HepG2 (cell line): ENCODE measurements at regions not wholly inside any gene's neighbourhood (a gene's known extent, or its start where the extent isn't known, plus 50 kb on each side); places are given as distances from the start of the nearest gene placed in this dataset.
A peak's percentile ranks its signal among the peaks of the same experiment; 100 is the strongest.

Experiments used
- ATAC-seq: fragments of 200-7000 bp; cut with Tn5 transposase; 3 replicates; pipeline ENCODE4 v1.9.1; 2020; ENCODE audit warnings: mild to moderate bottlenecking, moderate library complexity
- BruUV-seq: library from RNA; stranded (reverse); fragments of 400-500 nt; replicated peaks from 2 replicates; lab custom pipeline; 2021; lab: Mats Ljungman, UMichigan
- CTCF ChIA-PET: fragments of 300-600 bp; formaldehyde crosslinking; extraction: SDS; loops from one replicate; lab custom pipeline; 2021; ENCODE audit warnings: low total read pairs, inconsistent platforms, low intra/inter-chr PET ratio; lab: Yijun Ruan, JAX
- POLR2A ChIA-PET: fragments of 350-600 bp; sonication (Branson Sonifier 250); formaldehyde crosslinking; loops from one replicate; lab custom pipeline; 2020; ENCODE audit warnings: antibody characterized with exemption, inconsistent platforms; lab: Yijun Ruan, JAX
- DNase-seq: peaks from one replicate; pipeline ENCODE4 v3.0.0-alpha.2; 2015; ENCODE audit warnings: low spot score
- FAIRE-seq: peaks from 3 replicates; lab custom pipeline; 2011; peaks lifted over from hg19 to GRCh38; lab: Jason Lieb, UNC
- H2AFZ ChIP-seq: one replicate; pipeline ENCODE4 v1.6.1; 2011; ENCODE audit warnings: low read length, inconsistent platforms
- H3K27ac ChIP-seq: fragments of 300-600 bp; 3 replicates; pipeline ENCODE4 v1.8.0; 2011; ENCODE audit warnings: mixed run types, mild to moderate bottlenecking, mixed read lengths, low read length, inconsistent platforms; ENCODE audit not compliant: insufficient read depth; ENCODE audit errors: extremely low read length
- H3K27me3 ChIP-seq, 2 experiments: fragments of 200-600 bp in 1 of 2; 2 replicates in 1 of 2; 3 replicates in 1 of 2; pipeline versions ENCODE4 v1.6.0 to v1.8.0; 2011; ENCODE audit warnings: low read length in 2 of 2, mild to moderate bottlenecking in 2 of 2, moderate library complexity in 2 of 2, inconsistent platforms in 1 of 2; ENCODE audit not compliant: insufficient read depth in 2 of 2, control insufficient read depth in 1 of 2
- H3K36me3 ChIP-seq, 2 experiments: fragments of 200-600 bp in 1 of 2; replicated peaks in 1 of 2; 2 replicates in 1 of 2; 3 replicates in 1 of 2; pipeline versions ENCODE4 v1.5.1 to v1.8.0; 2011; ENCODE audit warnings: low read length in 2 of 2, inconsistent platforms in 1 of 2; ENCODE audit not compliant: insufficient read depth in 2 of 2, control insufficient read depth in 1 of 2
- H3K4me1 ChIP-seq: 2 replicates; pipeline ENCODE4 v1.5.1; 2012; ENCODE audit warnings: low read length, inconsistent platforms; ENCODE audit not compliant: insufficient read depth
- H3K4me2 ChIP-seq: 2 replicates; pipeline ENCODE4 v1.6.0; 2011; ENCODE audit warnings: low read depth, low read length, inconsistent platforms
- H3K4me3 ChIP-seq, 3 experiments: fragments of 200-600 bp in 1 of 3; sonication (generic), shearing (Covaris generic) in 1 of 3; replicated peaks in 1 of 3; 2 replicates each; pipeline ENCODE4 v1.5.1; 2011 to 2016; ENCODE audit warnings: low read length in 3 of 3, inconsistent platforms in 2 of 3, low read depth in 2 of 3, mild to moderate bottlenecking in 2 of 3, control low read depth in 1 of 3, mixed read lengths in 1 of 3; ENCODE audit not compliant: insufficient read depth in 1 of 3
- H3K79me2 ChIP-seq: one replicate; pipeline ENCODE4 v1.6.1; 2011; ENCODE audit warnings: low read length, inconsistent platforms; ENCODE audit not compliant: insufficient read depth
- H3K9ac ChIP-seq: 2 replicates; pipeline ENCODE4 v1.6.0; 2011; ENCODE audit warnings: mild to moderate bottlenecking, low read depth, low read length, inconsistent platforms; ENCODE audit not compliant: insufficient read depth
- H3K9me3 ChIP-seq: 2 replicates; pipeline ENCODE4 v1.5.1; 2012; ENCODE audit warnings: mild to moderate bottlenecking, low read length
- H4K20me1 ChIP-seq: 2 replicates; pipeline ENCODE4 v1.6.0; 2011; ENCODE audit warnings: inconsistent platforms, mild to moderate bottlenecking, low read length, moderate library complexity; ENCODE audit not compliant: insufficient read depth
- EED ChIP-seq: sonication (generic); formaldehyde crosslinking; IDR thresholded peaks from 2 replicates; pipeline ENCODE4 v1.5.0; 2020; ENCODE audit warnings: mild to moderate bottlenecking, missing genetic modification reagents
- ELF3 ChIP-seq: IDR thresholded peaks from 2 replicates; pipeline ENCODE4 v1.6.1; 2016; ENCODE audit warnings: missing genetic modification reagents, missing compliant biosample characterization
- EZH2 ChIP-seq: conservative IDR thresholded peaks from 2 replicates; pipeline ENCODE4 v1.6.1; 2012; ENCODE audit warnings: mild to moderate bottlenecking, low read depth, low read length, moderate library complexity
- FOSL2 ChIP-seq: sonication (generic); formaldehyde crosslinking; IDR thresholded peaks from 2 replicates; pipeline ENCODE4 v1.4.0; 2020; ENCODE audit warnings: missing genetic modification reagents
- FOXP1 ChIP-seq, 2 experiments: fragments of 450-650 bp in 1 of 2; IDR thresholded peaks; 2 replicates each; pipeline ENCODE4 v1.6.1; 2017 to 2018; ENCODE audit warnings: antibody characterized with exemption in 1 of 2
- HIC2 ChIP-seq: sonication (generic); formaldehyde crosslinking; IDR thresholded peaks from 2 replicates; pipeline ENCODE4 v1.9.0; 2022; ENCODE audit warnings: low read depth, missing genetic modification reagents
- SALL1 ChIP-seq: sonication (generic); formaldehyde crosslinking; IDR thresholded peaks from 2 replicates; pipeline ENCODE4 v1.8.0; 2022; ENCODE audit warnings: mild to moderate bottlenecking, missing genetic modification reagents
- SNRNP70 ChIP-seq: fragments of 200-400 bp; formaldehyde crosslinking; IDR thresholded peaks from 2 replicates; pipeline ENCODE4 v1.6.1; 2017; ENCODE audit warnings: mild to moderate bottlenecking, low read depth, low read length, moderate library complexity
- SRSF1 ChIP-seq: fragments of 200-400 bp; formaldehyde crosslinking; optimal IDR thresholded peaks from 2 replicates; pipeline ENCODE3; 2017; ENCODE audit warnings: mild to moderate bottlenecking, low read depth, low read length, moderate library complexity
- TGIF2 ChIP-seq: IDR thresholded peaks from 2 replicates; pipeline ENCODE4 v1.6.1; 2016; ENCODE audit warnings: control low read depth, missing compliant biosample characterization
- THAP11 ChIP-seq: IDR thresholded peaks from 2 replicates; pipeline ENCODE4 v1.6.1; 2016; ENCODE audit warnings: missing biosample characterization, missing genetic modification reagents
- ZFP36L1 ChIP-seq: sonication (generic); formaldehyde crosslinking; IDR thresholded peaks from 2 replicates; pipeline ENCODE4 v1.8.0; 2022; ENCODE audit warnings: mild to moderate bottlenecking, missing genetic modification reagents, moderate library complexity
- ZIK1 ChIP-seq: sonication (generic); formaldehyde crosslinking; IDR thresholded peaks from 2 replicates; pipeline ENCODE4 v1.5.0; 2020; ENCODE audit warnings: mild to moderate bottlenecking, low read depth, missing genetic modification reagents, borderline replicate concordance
- ZNF557 ChIP-seq: sonication (generic); formaldehyde crosslinking; IDR thresholded peaks from 2 replicates; pipeline ENCODE4 v1.4.0; 2020; ENCODE audit warnings: missing genetic modification reagents
- ZNF777 ChIP-seq: sonication (generic); formaldehyde crosslinking; IDR thresholded peaks from 2 replicates; pipeline ENCODE4 v1.4.0; 2020; ENCODE audit warnings: missing genetic modification reagents
- WGBS: methylation state at CpG from one replicate; pipeline ENCODE4 v1.1.6; 2017; ENCODE audit warnings: low lambda C conversion rate; 5-methylcytosine and 5-hydroxymethylcytosine counted together
- in situ Hi-C: cut with HindIII; loops from 2 replicates; pipeline ENCODE4 v1.10.0; 2017; ENCODE audit warnings: low pct_unique_long_range_greater_than_20kb; ENCODE audit not compliant: extremely low pct_ligation_motif_present
- intact Hi-C: fragments of 100-400 bp; cut with micrococcal nuclease; formaldehyde crosslinking; loops from one replicate; pipeline ENCODE4 v1.10.0; 2022; ENCODE audit not compliant: unreplicated experiment
- TF ChIP-seq, protein P1 (sequence below): sonication (generic); formaldehyde crosslinking; IDR thresholded peaks from 2 replicates; pipeline ENCODE4 v1.4.0; 2020; ENCODE audit warnings: missing genetic modification reagents
- TF ChIP-seq, protein P2 (sequence below): sonication (generic); formaldehyde crosslinking; IDR thresholded peaks from 2 replicates; pipeline ENCODE4 v1.4.0; 2020; ENCODE audit warnings: mild to moderate bottlenecking, missing genetic modification reagents

DNA sequence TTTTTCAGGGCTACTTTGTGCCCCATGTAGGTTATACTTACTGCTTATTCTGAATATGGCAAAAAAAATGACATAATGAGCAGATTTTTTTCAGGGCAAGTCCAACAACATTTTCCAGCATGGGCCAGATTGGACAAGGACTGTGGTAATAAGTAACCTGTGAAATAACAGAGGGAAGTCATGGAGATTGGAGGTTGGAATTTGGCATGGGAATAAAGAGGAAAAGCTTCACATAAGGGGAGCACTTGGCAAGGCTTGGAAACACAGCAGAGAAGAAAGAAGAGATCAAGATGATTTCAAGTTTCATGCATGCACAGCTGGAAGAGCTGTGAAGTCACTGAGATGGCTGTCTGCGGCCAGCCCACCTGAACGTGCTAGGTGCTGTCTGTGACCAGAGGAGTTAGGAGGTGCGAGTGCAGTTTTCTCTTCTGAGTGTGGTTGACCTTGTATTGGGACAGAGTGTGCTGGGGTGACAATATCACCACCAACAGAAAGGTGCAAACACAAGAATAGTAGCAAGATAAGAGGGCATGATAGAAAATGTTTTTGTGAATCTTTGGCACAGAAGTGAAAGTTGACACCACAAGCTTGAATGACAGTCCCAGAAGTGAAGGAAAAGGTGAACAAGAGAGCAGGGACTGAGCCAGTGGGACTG lies 71.1 kb upstream of the DSC1 start:
- in situ Hi-C loops (no loop called here), intact Hi-C loops (loop anchor here (1.0 to 2.0 kb wide), 2 partner anchors 8 to 27 kb away; no protein-coding TSS in a partner anchor)
- no peaks in the 10 kb centered on the region for H3K36me3 ChIP-seq
- H3K4me3 ChIP-seq, result peak overlapping the region; percentile 1 to 58 (median 11); a peak in 4 of 6 replicates
- no peaks in the 10 kb centered on the region for H3K9me3 ChIP-seq
- H3K79me2 ChIP-seq, result no peaks in the 10 kb centered on the region
- peak overlapping the region; percentile 72 for H3K4me2 ChIP-seq
- H3K27ac ChIP-seq, result peak overlapping the region; percentile 57
- peaks cover 56% of the 10 kb centered on the region for H3K4me1 ChIP-seq
- H2AFZ ChIP-seq, result peak overlapping the region; percentile 87
- BruUV-seq, result no TSS peak
- FAIRE-seq (peak; percentile 68), DNase-seq (peak; percentile 44), ATAC-seq (peak; percentile 64)
- WGBS, result 2% methylated on average over 3 of the region's 3 CpGs
- no peaks in the 10 kb centered on the region for H4K20me1 ChIP-seq
- H3K9ac ChIP-seq, result peak overlapping the region; percentile 57
- H3K27me3 ChIP-seq, result no peaks in the 10 kb centered on the region
- ChIA-PET POLR2A (interaction anchor here (1.4 to 2.3 kb wide), 2 partner anchors 10 to 165 kb away, joined by 4 to 38 read pairs; no protein-coding TSS in a partner anchor), CTCF (no interaction called here)
- TF ChIP-seq EZH2 (no peak), EED (CRISPR knock-in tag) (no peak), FOXP1 (IDR thresholded peaks at IDR 0.05) (no peak), FOXP1 (CRISPR knock-in tag; IDR thresholded peaks at IDR 0.05) (no peak), FOSL2 (CRISPR knock-in tag) (no peak), SRSF1 (no peak), ZFP36L1 (no peak), ZNF777 (CRISPR knock-in tag) (no peak), ZIK1 (CRISPR knock-in tag) (no peak), SNRNP70 (no peak), TGIF2 (CRISPR knock-in tag) (no peak), THAP11 (CRISPR knock-in tag) (no peak), ZNF557 (CRISPR knock-in tag) (no peak), SALL1 (CRISPR knock-in tag) (peak; percentile 56), ELF3 (no peak), HIC2 (CRISPR knock-in tag) (0 out of 2 replicates have a peak, but pooled peaks have one; percentile 6)
- TF ChIP-seq, protein P1, sequence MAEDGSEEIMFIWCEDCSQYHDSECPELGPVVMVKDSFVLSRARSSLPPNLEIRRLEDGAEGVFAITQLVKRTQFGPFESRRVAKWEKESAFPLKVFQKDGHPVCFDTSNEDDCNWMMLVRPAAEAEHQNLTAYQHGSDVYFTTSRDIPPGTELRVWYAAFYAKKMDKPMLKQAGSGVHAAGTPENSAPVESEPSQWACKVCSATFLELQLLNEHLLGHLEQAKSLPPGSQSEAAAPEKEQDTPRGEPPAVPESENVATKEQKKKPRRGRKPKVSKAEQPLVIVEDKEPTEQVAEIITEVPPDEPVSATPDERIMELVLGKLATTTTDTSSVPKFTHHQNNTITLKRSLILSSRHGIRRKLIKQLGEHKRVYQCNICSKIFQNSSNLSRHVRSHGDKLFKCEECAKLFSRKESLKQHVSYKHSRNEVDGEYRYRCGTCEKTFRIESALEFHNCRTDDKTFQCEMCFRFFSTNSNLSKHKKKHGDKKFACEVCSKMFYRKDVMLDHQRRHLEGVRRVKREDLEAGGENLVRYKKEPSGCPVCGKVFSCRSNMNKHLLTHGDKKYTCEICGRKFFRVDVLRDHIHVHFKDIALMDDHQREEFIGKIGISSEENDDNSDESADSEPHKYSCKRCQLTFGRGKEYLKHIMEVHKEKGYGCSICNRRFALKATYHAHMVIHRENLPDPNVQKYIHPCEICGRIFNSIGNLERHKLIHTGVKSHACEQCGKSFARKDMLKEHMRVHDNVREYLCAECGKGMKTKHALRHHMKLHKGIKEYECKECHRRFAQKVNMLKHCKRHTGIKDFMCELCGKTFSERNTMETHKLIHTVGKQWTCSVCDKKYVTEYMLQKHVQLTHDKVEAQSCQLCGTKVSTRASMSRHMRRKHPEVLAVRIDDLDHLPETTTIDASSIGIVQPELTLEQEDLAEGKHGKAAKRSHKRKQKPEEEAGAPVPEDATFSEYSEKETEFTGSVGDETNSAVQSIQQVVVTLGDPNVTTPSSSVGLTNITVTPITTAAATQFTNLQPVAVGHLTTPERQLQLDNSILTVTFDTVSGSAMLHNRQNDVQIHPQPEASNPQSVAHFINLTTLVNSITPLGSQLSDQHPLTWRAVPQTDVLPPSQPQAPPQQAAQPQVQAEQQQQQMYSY (CRISPR knock-in tag), result no peak
- TF ChIP-seq, protein P2, sequence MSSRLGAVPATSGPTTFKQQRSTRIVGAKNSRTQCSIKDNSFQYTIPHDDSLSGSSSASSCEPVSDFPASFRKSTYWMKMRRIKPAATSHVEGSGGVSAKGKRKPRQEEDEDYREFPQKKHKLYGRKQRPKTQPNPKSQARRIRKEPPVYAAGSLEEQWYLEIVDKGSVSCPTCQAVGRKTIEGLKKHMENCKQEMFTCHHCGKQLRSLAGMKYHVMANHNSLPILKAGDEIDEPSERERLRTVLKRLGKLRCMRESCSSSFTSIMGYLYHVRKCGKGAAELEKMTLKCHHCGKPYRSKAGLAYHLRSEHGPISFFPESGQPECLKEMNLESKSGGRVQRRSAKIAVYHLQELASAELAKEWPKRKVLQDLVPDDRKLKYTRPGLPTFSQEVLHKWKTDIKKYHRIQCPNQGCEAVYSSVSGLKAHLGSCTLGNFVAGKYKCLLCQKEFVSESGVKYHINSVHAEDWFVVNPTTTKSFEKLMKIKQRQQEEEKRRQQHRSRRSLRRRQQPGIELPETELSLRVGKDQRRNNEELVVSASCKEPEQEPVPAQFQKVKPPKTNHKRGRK (CRISPR knock-in tag), result no peak
